GM18507 (cell line): ENCODE measurements at regions not wholly inside any gene's neighbourhood (a gene's known extent, or its start where the extent isn't known, plus 50 kb on each side); places are given as distances from the start of the nearest gene placed in this dataset.

ENCODE experiments used
- DNase-seq: peaks from one replicate; pipeline ENCODE4 v3.0.0; 2011; ENCODE audit warnings: low read depth; ENCODE audit not compliant: insufficient read length; ENCODE audit errors: extremely low spot score
- FAIRE-seq: peaks from 2 replicates; lab custom pipeline; 2011; peaks lifted over from hg19 to GRCh38; lab: Jason Lieb, UNC

- DNase-seq (no peak), FAIRE-seq (no peak)
These were observed 850.6 kb downstream of the TYW1 start for GRCh38 chr7:67847092-67847787.

DNA sequence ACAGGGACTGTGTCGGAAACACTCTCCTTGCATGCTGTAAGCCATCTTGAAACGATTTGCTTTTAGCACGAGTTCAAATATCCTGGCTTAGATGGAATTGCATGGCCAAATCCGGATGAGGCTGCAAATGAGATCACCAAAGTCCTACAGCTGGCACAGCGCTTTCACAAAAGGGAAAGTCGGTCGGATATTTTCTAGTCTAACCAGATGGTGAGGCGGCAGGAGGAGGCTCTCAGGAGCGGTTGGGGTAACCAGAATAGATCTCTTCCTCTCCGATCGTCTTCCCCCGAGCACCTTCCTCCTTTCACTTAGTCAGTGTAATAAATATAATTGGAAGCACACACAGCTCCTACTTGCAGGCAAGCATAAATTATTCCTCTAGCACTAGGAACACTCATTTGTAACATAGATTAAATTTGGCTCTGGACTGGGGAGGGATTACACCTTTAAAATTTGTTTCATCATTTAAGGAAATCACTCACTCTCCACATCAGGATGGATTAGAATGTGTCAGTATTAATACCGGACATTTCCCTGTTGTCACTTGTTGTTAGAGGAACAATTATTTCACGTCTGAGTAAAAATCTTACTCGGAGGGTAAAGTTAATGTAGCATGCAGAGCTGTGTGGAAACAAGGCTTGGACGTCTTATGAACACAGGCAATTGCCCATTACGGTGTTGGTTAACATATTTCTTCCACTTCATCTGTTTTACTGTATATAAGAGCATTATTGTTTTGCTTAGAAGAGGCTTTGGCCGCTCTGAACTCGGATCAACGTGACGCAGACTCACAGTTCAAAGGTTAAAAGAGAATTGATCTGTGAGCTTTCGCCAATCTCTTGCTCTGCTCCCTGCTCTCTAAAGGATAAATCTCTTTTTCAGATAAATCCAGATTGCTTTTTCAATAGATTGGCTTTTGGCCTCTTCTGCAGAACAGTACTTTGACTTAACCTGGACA lies 857.9 kb downstream of the TYW1 start:
- DNase-seq (no peak), FAIRE-seq (no peak)

- no peak for DNase-seq
- no peak for FAIRE-seq
These were observed 858.7 kb downstream of the TYW1 start for GRCh38 chr7:67855322-67855721.

DNA sequence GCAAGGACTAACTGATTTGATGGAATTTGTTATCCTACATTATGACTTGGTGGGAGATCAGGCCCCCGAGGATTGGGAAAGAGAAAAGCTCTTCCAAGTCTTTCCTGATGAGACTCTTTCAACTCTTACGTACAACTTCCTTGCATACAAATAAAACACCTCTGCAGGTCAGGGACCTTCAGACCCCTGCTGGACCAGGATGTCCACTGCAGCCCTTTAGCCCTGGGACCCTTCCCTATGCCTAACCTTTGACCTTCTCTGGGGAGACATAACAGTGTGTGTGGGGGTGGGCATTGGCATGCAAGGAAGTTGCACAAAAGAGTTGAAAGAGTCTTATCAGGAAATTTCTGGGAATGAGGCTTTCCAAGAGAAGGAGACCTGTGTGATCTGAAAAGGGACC lies 859.4 kb downstream of the TYW1 start:
- DNase-seq (no peak), FAIRE-seq (no peak)

DNA sequence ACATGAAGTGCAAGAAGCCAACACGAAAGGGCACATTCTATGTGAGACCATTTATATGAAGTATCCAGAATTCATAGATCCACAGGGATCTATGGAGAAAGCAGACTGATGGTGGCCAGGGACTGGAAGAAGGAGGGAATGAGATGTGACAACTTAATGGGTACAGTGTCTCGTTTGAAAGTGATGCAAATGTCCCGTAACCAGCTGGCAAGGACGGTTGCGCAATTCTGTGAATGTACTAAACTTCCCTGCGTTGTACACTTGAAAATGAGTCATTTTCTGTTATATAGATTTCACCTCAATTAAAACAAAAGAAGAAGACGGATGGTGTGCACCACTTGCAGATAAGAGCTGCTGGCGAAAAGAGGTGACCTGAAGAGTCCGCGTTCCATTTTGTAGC lies 861.1 kb downstream of the TYW1 start:
- DNase-seq (no peak), FAIRE-seq (no peak)

- DNase-seq (no peak), FAIRE-seq (no peak)
These were observed 862.3 kb downstream of the TYW1 start for GRCh38 chr7:67858931-67859330.

- FAIRE-seq (no peak), DNase-seq (no peak)
These were observed 867.3 kb downstream of the TYW1 start for GRCh38 chr7:67863911-67864310.

- no peak for FAIRE-seq
These were observed 869.4 kb downstream of the TYW1 start for GRCh38 chr7:67866054-67866453.

DNA sequence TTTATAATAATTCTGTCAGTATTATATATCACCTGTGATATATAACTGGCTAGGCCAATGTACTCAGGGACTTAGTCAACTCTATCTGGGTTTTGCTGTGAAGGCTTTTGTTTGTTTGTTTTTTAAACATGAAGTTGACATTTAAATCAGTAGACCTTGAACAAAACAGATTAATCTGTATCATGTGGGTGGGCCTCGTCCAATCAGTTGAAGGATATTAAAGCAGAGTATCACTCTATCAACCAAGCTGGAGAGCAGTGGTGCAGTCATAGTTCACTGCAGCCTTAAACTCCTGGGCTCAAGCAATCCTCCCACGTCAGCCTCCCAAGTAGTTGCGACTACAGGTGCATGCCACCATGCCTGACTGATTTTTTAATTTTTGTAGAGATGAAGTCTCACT lies 870.2 kb downstream of the TYW1 start:
- FAIRE-seq (no peak), DNase-seq (no peak)

More at GRCh38 chr7:67866054-67866453, 869.4 kb downstream of the TYW1 start:
- no peak for DNase-seq

DNA sequence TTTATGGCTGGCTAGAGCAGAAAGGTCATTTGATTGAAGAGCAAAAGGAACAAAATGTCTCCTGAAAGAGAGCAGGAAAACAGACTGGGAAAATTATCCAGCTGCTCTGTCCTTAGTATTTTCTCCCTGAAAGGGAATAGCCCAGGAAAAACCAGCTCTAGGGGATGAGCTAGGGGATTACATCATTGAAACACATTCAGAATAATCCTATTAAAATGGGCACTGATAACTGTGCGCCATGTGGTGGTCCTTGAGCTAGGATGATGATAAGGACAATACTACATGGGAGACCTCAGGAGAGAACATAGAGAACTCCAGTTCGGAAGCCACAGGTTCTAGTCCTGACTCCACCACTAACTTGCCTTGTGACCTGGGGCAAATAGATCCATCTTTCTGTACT lies 873.8 kb downstream of the TYW1 start:
- FAIRE-seq = no peak

GRCh38 chr7:67875558-67875957 lies 878.9 kb downstream of the TYW1 start:
- no peak for DNase-seq
- FAIRE-seq = no peak

More for the DNA sequence above, 873.8 kb downstream of the TYW1 start:
- DNase-seq = no peak

DNA sequence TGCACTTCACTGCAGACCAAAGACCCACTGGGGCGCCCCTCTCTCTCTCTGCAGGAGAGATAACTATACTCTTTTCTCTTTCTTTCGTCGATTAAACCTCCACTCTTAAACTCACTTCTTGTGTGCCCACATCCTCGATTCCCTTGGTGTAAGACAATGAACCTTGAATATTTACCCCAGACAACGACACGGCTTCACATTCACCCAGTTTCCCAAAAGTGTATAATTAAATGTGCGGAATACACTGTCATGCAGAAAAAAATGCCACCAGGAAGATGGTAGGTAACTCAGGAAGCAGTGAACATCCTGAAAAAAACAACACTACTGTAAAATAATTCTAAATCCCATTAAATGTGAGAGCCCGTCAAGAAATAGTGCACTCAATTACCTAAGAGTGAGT lies 882.2 kb downstream of the TYW1 start:
- DNase-seq (no peak), FAIRE-seq (no peak)

- no peak for FAIRE-seq
- no peak for DNase-seq
These were observed 886.2 kb downstream of the TYW1 start for GRCh38 chr7:67882843-67883242.

- FAIRE-seq (no peak), DNase-seq (no peak)
These were observed 893.7 kb downstream of the TYW1 start for GRCh38 chr7:67890316-67890715.

- no peak for FAIRE-seq
These were observed 898.1 kb downstream of the TYW1 start for GRCh38 chr7:67894746-67895145.

GRCh38 chr7:67896721-67897120 lies 900.1 kb downstream of the TYW1 start:
- DNase-seq (no peak), FAIRE-seq (no peak)

More at GRCh38 chr7:67894746-67895145, 898.1 kb downstream of the TYW1 start:
- DNase-seq = no peak

DNA sequence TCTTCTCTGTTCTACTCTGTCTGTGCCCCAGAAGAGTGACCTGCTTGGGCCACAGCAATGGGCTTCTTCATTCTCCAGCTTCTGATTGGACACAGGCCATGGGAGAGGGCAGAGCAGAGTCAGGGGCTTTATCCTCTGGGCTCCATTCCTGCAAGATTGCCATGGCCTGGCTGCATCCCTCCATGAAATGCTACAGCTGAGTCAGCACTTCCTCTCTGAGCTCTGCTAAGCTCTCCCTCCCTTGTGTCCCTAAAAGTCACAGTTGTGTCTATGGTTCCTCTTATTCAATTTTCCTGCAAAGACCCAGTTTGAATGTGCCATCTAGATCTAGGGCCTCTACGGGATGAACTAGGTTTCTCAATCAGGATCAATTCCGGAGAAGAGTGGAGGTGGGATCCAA lies 903.8 kb downstream of the TYW1 start:
- DNase-seq = no peak
- no peak for FAIRE-seq

DNA sequence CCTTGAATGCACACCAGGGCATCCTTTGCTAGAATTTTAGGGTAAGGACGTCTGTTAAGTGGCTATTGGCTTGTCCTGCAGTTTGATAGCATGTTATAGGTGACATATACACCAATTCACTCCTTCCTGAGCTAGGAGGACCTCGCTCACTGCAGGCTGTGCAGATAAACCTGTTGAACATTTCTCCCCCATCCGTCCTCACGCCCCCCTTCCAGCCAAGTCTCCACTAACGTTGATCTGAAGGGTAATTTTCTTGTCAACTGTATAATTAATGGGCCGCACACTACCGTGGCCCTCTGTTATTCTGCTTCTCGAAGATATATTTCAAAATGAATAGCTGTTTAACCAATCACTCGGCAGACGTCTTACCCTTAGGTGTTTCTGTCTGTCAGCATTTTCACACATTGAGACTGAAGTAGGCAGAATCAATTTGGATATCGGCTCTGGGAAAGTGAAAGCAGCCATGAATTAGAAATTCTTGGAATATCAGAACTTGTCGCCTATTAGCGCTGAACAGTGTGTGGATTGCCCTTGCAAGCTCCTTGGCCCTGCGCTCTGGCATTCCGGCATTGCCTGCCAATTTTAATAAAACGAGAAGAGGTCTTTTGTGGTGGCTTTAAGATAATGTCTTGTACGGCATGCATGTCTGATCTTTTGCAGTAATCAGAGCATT lies 905.3 kb downstream of the TYW1 start:
- no peak for DNase-seq
- no peak for FAIRE-seq

- DNase-seq (no peak), FAIRE-seq (no peak)
These were observed 911.2 kb downstream of the TYW1 start for GRCh38 chr7:67907792-67908191.

DNA sequence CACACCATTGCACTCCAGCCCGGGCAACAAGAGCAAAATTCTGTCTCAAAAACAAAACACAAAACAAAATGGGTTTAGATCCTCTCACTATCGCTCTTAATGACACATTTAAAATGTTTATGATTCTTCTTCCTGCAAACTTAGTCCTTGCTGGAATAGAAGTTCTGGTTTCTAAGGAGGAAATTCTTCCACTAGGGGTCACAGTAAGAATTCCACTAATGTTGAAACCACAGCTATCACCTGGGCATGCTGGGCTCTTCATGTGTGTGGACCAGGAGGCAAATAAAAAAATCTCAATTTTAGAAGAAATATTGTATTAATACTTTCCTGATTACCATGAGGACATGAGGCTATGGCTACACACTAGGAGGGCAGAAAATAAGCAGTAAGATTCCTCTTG lies 915.8 kb downstream of the TYW1 start:
- DNase-seq = no peak
- FAIRE-seq = no peak
